GM19455 (cell line): ENCODE measurements at regions not wholly inside any gene's neighbourhood (a gene's known extent, or its start where the extent isn't known, plus 50 kb on each side); places are given as distances from the start of the nearest gene placed in this dataset.

Experiments
- ATAC-seq: cut with Tn5 transposase; IDR thresholded peaks from one replicate; pipeline ENCODE4 v1.9.1; 2021; ENCODE audit not compliant: unreplicated experiment

DNA sequence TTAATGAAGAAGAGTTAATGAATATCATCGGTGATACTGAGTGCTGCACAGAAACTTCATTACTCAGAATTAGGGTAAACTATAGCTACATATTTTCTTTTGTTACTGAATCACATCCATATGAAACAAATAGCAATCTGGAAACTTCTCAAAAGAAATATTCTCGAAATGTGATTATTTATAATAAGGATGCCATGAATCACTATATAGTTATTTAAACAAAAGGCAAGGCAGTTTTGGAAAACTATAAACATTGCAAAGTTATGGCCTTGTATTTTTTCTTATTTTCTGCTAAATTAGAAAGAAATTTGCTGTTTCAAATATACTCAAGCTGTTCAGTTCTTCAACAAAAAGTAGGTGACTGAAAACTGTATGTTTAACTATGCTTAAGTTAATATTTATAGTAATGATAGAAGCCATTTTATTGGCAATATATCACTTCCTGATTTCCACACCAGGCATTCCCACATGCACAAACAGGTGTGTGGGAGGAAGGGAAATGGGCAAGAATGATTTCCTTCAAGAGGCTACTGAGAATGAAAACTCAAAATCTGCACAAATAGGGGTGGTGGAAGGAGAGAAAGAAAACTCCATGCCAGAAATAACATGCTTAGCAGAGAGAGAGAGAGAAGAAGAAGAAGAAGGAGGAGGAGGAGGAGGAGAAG, 74.5 kb upstream of the FRY start:
- no peak for ATAC-seq

DNA sequence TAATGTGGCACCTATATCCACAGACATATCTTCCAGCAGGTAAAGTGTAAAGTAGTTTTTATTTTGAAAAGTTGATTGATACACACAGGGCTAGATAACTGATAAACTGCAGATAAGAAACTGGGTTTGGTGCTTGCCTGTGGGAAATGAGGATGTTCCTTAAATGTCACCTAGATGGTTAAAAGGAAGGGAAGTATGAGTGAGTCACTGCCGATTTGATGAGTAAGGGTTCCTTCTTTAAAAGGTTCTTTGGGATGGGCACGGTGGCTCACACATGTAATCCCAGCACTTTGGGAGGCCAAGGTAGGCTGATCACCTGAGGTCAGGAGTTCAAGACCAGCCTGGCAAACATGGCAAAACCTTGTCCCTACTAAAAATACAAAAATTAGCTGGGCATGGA, 73.8 kb upstream of the FRY start:
- no peak for ATAC-seq

DNA sequence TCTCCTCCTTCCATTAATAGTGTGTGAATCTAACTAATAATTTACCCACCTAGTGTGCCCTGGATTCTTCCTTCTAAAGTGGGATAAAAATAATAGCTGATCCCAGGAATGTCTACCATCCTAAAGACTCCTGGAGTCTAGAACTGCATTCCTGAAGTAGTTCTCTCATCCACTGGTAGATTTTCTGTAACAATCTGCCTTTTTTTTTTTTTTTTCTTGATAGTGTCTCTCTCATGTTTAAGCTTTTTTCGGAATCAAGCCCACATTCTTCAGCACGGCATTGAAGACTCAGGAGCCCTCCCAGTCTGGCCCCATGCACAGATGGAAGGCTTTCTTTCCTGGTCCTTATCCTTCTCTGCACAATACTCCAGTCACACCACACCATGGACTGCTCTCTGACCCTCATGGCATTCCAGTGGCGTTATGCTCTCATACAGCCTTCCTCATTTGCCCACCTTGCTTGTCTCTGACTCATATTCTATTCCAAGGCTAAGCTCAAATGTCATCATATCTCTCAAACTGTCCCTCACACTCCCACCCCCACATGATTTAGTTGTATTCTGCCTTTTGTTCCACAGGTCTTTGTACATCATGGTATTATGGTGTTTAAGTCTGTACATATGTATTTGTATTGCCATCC, 68.7 kb upstream of the FRY start:
- no peak for ATAC-seq

DNA sequence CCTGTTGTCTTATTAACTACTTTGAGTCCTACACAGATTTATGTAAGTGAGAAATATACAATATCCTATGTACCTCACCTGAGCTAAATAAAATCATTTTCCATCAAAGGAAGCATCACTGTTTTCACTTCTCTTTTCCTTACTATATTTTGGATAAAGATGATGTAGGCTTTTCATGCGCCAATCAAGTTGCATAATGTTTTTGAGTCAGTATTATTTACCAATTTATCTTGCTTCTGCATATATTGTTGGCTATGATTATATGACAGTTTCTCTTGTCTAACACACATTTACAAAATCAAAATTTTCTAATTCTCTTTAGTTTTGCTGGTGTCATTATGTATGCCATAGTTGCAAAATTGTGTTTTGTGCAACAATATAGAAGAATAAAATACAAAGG, 67.9 kb upstream of the FRY start:
- ATAC-seq, result no peak

DNA sequence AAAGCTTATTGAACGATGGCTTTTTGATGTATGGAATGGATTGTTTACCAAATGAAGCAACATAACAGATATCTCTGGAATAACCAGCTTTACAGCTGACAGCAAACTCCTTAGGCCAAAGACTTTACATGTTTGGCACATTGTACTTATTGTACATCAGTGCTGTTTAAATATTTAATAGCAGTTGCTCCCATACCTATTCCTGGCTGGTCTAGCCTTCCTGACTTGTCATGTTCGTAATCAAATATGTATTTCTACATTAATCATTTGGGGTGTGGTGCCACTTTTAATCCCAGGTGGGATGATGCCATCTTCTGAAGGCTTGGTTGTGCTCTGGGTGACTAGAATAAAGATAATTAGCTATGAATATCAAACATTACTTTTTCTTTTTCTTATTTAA, 67.4 kb upstream of the FRY start:
- ATAC-seq, result no peak

DNA sequence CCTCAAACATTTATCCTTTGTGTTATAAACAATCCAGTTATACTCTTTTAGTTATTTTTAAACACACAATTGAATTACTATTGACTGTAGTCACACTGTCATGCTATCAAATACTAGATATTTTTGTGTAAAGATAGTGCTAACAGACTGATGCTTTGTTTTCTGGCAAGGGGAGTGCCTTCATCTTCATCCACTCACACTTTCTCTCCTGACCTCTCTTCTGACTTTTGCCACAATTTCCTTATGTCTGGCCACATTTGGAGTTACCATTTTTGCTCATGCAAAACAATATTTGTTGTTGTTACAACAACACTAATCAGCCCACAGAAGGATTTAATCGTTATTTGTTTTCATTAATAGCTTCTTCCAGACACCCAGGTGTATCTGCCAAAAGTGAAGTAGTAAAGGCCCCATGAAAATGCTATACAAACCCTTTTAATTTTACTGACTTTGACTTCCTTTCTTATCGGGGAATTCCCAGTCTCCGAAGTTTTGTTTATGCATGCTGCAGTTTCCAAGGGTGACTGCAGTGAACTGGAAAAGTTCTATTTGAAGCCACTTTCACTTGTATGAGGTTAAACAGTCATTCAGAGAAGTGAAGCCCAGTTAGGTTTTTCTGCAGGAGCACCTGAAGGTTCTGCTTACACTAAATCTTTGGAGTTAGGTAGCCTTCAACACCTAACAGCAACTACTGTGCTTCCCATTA, 66.1 kb upstream of the FRY start:
- peak; percentile 89 for ATAC-seq

DNA sequence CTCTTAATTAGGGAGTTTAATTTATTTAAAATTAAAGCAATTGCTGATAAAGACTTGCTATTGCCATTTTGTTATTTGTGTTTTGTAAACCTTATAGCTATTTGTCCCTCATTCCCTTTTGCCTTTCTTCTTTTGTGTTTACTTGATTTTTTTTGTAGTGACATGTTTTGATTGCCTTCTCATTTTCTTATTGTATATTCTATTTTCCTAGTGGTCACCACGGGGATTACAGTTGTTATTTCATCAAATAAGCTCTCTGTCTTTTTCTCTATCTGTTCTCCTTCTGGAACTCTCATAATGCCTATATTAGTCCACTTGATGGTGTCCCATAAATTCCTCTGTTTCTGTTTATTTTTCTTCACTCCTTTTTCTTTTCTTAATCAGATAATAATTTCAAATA, 64.4 kb upstream of the FRY start:
- ATAC-seq, result no peak

DNA sequence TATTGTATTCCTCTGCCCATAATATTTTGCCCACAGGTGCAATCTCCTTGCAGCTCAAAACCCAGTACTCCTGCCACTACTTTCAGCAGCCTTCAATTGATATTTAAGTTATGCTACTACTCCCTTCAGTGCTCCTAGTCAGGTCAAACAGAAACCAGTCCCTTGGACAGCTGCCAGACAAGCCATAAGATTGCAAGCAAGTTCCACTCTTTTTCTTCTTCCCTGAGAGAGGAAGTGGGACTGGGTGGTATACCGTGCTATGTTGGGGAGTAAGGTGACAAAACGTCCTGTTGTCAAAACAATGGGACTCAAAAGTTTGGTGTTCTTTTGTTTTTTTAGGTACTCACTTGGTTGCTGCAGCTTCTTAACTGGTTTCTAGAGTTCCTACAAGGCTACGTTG, 63.1 kb upstream of the FRY start:
- no peak for ATAC-seq

DNA sequence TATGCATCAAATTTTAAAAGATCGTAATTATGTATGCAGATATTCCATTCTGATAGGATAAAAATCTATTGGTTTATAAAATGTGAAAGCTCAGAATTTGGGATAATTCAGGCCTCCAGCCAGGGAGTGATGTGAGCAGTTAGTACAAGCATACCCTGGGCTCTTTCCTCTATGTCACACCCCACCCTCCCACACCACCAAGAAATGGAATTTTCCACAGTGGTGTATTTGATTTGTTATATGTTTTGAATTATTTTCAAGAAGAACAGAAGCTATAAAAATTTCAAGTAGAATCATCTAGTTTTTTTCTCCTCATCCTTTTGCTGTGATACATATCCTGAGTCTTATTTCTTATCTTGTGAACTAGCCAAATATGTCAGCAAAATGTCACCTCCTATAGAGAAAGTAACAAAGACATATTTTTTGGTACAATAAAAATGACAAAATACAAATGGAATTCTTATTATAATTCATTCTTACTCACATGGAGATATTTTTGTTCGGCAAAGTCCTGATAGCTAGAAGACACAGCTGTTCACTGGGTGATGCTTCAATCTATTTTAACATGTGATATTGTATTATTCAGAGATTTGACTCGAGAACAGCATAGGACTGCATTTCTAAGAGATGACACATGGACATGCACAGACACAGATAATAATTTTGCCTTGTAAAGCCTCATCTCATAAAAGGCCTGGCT, 61.2 kb upstream of the FRY start:
- no peak for ATAC-seq

DNA sequence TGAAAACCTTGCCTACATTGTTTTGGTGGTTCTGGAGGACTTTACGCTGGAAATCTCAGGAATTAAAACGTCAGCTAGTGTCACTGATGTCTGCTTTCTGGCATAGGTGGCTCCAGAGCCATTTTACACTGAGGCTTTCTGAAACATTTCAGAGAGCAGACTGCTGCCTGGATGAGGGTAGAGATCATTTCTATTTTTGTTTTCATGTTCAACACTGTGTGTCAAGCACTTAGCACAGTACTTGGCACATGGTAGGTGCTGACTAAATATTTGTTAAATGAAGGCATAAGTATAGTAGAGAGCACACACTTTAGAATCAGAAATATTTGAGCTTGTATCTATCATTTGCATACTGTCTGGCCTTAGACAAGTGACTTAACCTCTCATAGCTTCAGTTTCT, 59.1 kb upstream of the FRY start:
- no peak for ATAC-seq

DNA sequence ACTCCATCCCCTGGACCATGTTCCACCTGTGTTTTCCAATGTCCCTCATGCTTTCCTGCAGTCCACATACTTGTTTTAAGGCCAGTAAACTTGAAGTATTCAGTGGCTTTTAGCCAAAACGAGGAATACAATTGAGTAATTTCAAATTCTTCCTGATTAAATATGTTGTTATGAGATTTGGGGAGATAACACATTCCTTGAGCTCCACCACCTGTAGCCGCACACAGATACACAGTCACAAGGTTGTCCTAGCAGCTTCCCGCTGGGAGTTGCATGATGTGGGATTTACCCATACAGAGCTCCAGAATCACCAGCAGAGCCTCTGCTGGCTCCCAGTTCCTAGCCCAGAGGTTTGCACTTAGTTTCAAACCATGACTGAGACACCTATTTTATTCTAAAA, 53.6 kb upstream of the FRY start:
- ATAC-seq, result no peak

DNA sequence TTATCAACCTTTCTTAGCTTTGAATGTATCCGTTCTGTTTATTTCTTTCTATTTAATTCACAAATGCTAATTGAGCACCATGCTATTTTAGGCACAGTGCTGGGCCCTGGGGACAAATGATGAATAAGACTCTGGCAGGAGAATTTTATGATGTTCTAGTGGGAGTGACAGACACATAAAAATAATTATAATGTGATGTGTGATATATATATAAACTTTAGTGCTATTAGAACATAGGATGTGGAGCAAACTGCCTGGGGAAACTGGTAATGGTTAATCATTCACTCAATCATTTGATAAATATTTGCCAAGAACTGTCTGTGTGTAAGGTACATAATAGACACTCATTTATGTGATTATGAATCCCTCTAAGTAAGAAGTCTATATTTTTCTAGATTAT, 50.7 kb upstream of the FRY start:
- ATAC-seq, result no peak
